OCI-LY7 (cell line): ENCODE measurements at regions not wholly inside any gene's neighbourhood (a gene's known extent, or its start where the extent isn't known, plus 50 kb on each side); places are given as distances from the start of the nearest gene placed in this dataset.

Experiments used
- BruUV-seq: library from RNA; stranded (reverse); fragments of 400-500 nt; replicated peaks from 2 replicates; lab custom pipeline; 2021; lab: Mats Ljungman, UMichigan
- CTCF ChIA-PET: fragments of 300-600 bp; sonication (Branson Sonifier 250); formaldehyde crosslinking; loops from one replicate; lab custom pipeline; 2022; ENCODE audit warnings: antibody characterized with exemption; ENCODE audit not compliant: unreplicated experiment; lab: Charles Lee
- POLR2A ChIA-PET: fragments of 300-600 bp; sonication (Branson Sonifier 250); formaldehyde crosslinking; loops from one replicate; lab custom pipeline; 2022; ENCODE audit warnings: antibody characterized with exemption; lab: Charles Lee
- DNase-seq: peaks from one replicate; pipeline ENCODE4 v3.0.0-alpha.2; 2015; ENCODE audit warnings: low spot score
- H2AFZ ChIP-seq: fragments of 200-600 bp; sonication (generic), shearing (Covaris generic); 2 replicates; pipeline ENCODE4 v1.6.1; 2014; ENCODE audit warnings: mild to moderate bottlenecking, antibody characterized with exemption, low read length, moderate library complexity
- H3K27ac ChIP-seq: fragments of 200-600 bp; sonication (generic); 2 replicates; pipeline ENCODE4 v1.5.1; 2014; ENCODE audit warnings: mixed run types, low read depth, mild to moderate bottlenecking, moderate library complexity, low read length, inconsistent platforms; ENCODE audit not compliant: poor library complexity, severe bottlenecking
- H3K36me3 ChIP-seq: fragments of 200-600 bp; sonication (generic); 2 replicates; pipeline ENCODE4 v1.6.1; 2014; ENCODE audit warnings: mild to moderate bottlenecking, antibody characterized with exemption, low read length, moderate library complexity, mixed read lengths; ENCODE audit not compliant: insufficient read depth
- H3K4me1 ChIP-seq: fragments of 200-600 bp; sonication (generic); 2 replicates; pipeline ENCODE4 v1.5.1; 2014; ENCODE audit warnings: mild to moderate bottlenecking, low read length; ENCODE audit not compliant: insufficient read depth, poor library complexity, severe bottlenecking
- H3K4me2 ChIP-seq: fragments of 200-600 bp; sonication (generic); 2 replicates; pipeline ENCODE4 v1.6.1; 2014; ENCODE audit warnings: mild to moderate bottlenecking, low read length
- H3K4me3 ChIP-seq: fragments of 200-600 bp; sonication (generic); 2 replicates; pipeline ENCODE4 v1.5.1; 2014; ENCODE audit warnings: mild to moderate bottlenecking, low read depth, low read length; ENCODE audit not compliant: poor library complexity, severe bottlenecking
- H3K79me2 ChIP-seq: fragments of 200-600 bp; sonication (generic); 2 replicates; pipeline ENCODE4 v1.6.1; 2016; ENCODE audit warnings: low read depth, mild to moderate bottlenecking, low read length, moderate library complexity, mixed read lengths; ENCODE audit not compliant: insufficient read depth
- H3K9me2 ChIP-seq: fragments of 200-600 bp; sonication (generic); 2 replicates; pipeline ENCODE4 v1.6.1; 2016; ENCODE audit warnings: mild to moderate bottlenecking, low read length, mixed read lengths; ENCODE audit not compliant: insufficient read depth
- H3K9me3 ChIP-seq: fragments of 200-600 bp; sonication (generic); 2 replicates; pipeline ENCODE4 v1.6.1; 2014; ENCODE audit warnings: mild to moderate bottlenecking, mixed run types, low read length, mixed read lengths
- H4K20me1 ChIP-seq: fragments of 200-600 bp; sonication (generic); 2 replicates; pipeline ENCODE4 v1.6.1; 2014; ENCODE audit warnings: mild to moderate bottlenecking, antibody characterized with exemption, low read length, moderate library complexity, mixed read lengths; ENCODE audit not compliant: insufficient read depth
- CTCF ChIP-seq: fragments of 200-600 bp; sonication (generic); conservative IDR thresholded peaks from 2 replicates; pipeline ENCODE4 v1.5.1; 2014; ENCODE audit warnings: mild to moderate bottlenecking, antibody characterized with exemption, low read length, moderate library complexity, mixed read lengths
- EZH2phosphoT487 ChIP-seq: fragments of 200-600 bp; sonication (generic); IDR thresholded peaks from 2 replicates; pipeline ENCODE4 v1.6.1; 2018; ENCODE audit warnings: low read depth, borderline replicate concordance, mild to moderate bottlenecking, mixed run types, antibody characterized with exemption, low read length, moderate library complexity, mixed read lengths
- intact Hi-C: fragments of 100-400 bp; cut with micrococcal nuclease; formaldehyde crosslinking; loops from one replicate; pipeline ENCODE4 v1.10.0; 2022; ENCODE audit not compliant: unreplicated experiment

GRCh38 chr6:65998544-65998943 is 291.5 kb upstream of the EYS start:
- H3K9me2 ChIP-seq = no peaks in the 10 kb centered on the region
- H3K4me1 ChIP-seq = no peaks in the 10 kb centered on the region
- TF ChIP-seq CTCF (no peak), EZH2phosphoT487 (no peak)
- DNase-seq = no peak
- no peak overlapping the region for H2AFZ ChIP-seq
- H3K27ac ChIP-seq = no peak overlapping the region
- no peak overlapping the region for H3K4me2 ChIP-seq
- H3K4me3 ChIP-seq = no peak overlapping the region
- H3K79me2 ChIP-seq = no peaks in the 10 kb centered on the region
- BruUV-seq = no TSS peak
- no peaks in the 10 kb centered on the region for H4K20me1 ChIP-seq
- ChIA-PET CTCF (no interaction called here), POLR2A (no interaction called here)
- intact Hi-C loops = no loop called here
- H3K36me3 ChIP-seq = no peaks in the 10 kb centered on the region
- H3K9me3 ChIP-seq = no peaks in the 10 kb centered on the region

- H3K79me2 ChIP-seq = no peaks in the 10 kb centered on the region
- no peak overlapping the region for H2AFZ ChIP-seq
- no peak for DNase-seq
- TF ChIP-seq CTCF = no peak
- no peak for TF ChIP-seq EZH2phosphoT487
- no TSS peak for BruUV-seq
- POLR2A ChIA-PET = no interaction called here
- no peak overlapping the region for H3K27ac ChIP-seq
- no peaks in the 10 kb centered on the region for H3K36me3 ChIP-seq
- CTCF ChIA-PET = no interaction called here
- no peak overlapping the region for H3K4me3 ChIP-seq
- H4K20me1 ChIP-seq = no peaks in the 10 kb centered on the region
- no peaks in the 10 kb centered on the region for H3K9me2 ChIP-seq
- intact Hi-C loops = no loop called here
- H3K4me1 ChIP-seq = no peaks in the 10 kb centered on the region
- H3K9me3 ChIP-seq = no peaks in the 10 kb centered on the region
- no peak overlapping the region for H3K4me2 ChIP-seq
Observed at GRCh38 chr6:65997539-65997938, 290.5 kb upstream of the EYS start.

GRCh38 chr6:65996096-65996495 is 289.1 kb upstream of the EYS start:
- no peaks in the 10 kb centered on the region for H3K4me1 ChIP-seq
- CTCF ChIA-PET = no interaction called here

More at GRCh38 chr6:65996096-65996495, 289.1 kb upstream of the EYS start:
- H4K20me1 ChIP-seq = no peaks in the 10 kb centered on the region
- no peaks in the 10 kb centered on the region for H3K9me3 ChIP-seq
- H3K9me2 ChIP-seq = no peaks in the 10 kb centered on the region
- H3K27ac ChIP-seq = no peak overlapping the region
- TF ChIP-seq EZH2phosphoT487 = no peak
- no peak for TF ChIP-seq CTCF
- no TSS peak for BruUV-seq
- H3K36me3 ChIP-seq = no peaks in the 10 kb centered on the region
- POLR2A ChIA-PET = no interaction called here
- H2AFZ ChIP-seq = no peak overlapping the region
- no peak for DNase-seq
- intact Hi-C loops = no loop called here
- no peaks in the 10 kb centered on the region for H3K79me2 ChIP-seq
- H3K4me2 ChIP-seq = no peak overlapping the region
- H3K4me3 ChIP-seq = no peak overlapping the region
